Activated naive CD4-positive, alpha-beta T cell treated with anti-CD3 and anti-CD28 coated beads, Interleukin-2, amount 50 U/mL, for 16 hours (primary cell): ENCODE measurements at regions not wholly inside any gene's neighbourhood (a gene's known extent, or its start where the extent isn't known, plus 50 kb on each side); places are given as distances from the start of the nearest gene placed in this dataset.
"Not testable (repeated sequence)": the region's sequence is repeated elsewhere in the genome, so short reads cannot be mapped to it uniquely, and the experiment has no call there.

Source experiments
- DNase-seq: peaks from one replicate; pipeline ENCODE4 v3.0.0-alpha.2; 2020

GRCh38 chr3:70466096-70466495 is 153.7 kb upstream of the MDFIC2 start:
- no peak for DNase-seq

DNA sequence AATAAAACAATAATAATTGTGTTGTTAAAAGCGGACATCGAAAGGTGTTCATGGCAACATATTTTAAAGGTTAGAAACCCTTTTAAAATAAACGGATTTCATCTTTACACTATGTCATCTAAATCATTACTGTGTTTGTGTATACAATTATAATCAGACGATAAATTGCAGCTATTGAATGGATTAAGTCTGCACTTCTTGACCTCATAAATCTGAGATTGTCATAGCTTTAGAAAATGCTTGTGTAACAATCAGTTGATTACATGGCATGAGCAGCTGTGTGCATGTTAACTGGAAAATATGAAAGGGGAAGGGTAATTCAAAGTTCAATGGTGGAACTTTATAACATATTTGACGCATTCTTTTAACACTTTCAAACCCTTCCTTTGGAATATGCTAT is 152.4 kb upstream of the MDFIC2 start:
- DNase-seq: no peak

DNA sequence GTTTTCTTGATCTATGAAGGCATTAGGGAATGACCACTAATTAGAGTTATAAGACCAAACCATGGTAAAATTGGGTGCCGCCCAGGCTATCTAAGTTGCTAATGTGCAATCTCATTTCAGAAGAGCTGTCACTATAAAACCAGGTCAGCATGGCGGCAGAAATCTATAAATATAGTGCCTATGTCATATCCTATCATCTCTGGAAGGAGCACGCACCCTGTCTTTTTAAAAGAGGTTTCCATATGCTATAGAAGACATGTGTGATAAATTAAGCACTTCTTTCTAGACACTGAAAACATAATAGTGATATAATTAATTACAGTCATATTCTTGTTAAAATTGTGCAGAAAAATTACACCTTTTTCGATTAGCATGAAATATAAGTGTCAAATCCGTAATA is 152.0 kb upstream of the MDFIC2 start:
- DNase-seq: no peak

DNA sequence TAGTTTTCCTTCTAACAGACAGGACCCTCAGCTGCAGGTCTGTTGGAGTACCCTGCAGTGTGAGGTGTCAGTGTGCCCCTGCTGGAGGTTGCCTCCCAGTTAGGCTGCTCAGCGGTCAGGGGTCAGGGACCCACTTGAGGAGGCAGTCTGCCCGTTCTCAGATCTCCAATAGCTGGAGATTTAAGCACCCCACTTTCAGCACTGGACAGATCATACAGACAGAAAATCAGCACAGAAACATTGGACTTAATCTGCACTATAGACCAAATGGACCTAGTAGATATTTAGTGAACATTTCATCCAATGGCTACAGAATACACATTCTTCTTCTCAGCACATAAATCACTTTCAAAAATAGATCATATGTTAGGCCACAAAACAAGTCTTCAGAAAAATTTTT is 137.8 kb upstream of the MDFIC2 start:
- not testable (repeated sequence) for DNase-seq

- not testable (repeated sequence) for DNase-seq
These were observed 123.0 kb upstream of the MDFIC2 start for GRCh38 chr3:70435422-70435821.

DNA sequence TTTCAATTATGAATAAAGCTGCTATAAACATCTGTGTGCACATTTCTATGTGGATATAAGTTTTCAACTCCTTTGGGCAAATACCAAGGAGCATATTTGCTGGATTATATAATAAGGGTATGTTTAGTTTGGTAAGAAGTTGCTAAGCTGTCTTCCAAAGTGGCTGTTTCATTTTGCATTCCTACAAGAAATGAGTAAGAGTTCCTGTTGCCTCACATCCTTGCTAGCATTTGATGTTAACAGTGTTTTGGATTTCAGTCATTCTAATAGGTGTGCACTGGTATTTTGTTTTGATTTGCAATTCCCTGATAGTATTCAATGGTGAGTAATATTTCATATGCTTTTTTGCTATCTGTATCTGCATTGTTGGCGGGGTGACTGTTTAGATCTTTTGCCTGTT is 120.7 kb upstream of the MDFIC2 start:
- DNase-seq: no peak

DNA sequence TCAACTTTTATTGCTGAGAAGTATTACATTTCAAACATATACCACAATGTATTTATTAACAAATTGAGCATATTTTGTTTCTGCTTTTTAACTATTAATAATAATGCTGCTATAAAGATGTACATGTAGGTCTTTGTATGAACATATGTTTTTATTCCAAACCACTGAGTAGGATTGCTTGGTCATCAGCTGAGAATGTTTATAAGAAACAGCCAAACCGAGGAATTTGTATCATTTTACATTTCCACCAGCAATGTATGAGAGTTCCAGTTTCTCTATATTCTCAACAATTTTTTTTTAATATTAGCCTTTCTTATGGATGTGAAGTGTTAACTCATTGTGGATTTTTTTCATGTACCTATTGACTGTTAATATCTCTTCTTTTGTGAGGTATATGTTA is 119.5 kb upstream of the MDFIC2 start:
- DNase-seq: no peak

DNA sequence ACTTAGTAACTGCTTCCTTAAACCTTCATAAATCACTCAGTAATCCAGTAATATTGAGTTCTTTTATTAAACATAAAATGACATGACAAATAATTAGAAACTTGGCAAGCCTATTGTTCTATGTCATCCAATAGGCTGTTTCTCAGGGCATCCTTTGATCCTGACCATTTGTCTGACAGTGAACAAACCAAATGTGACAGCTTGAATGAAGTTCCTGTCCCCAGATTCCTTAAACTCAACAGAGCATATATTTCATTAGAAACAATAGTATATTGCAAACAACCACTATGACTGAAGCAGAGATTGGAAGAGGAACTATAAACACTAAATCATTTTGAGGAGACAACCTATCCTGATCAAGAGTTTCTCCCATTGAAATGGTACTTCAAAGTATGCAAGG is 113.6 kb upstream of the MDFIC2 start:
- DNase-seq: no peak

- no peak for DNase-seq
These were observed 109.1 kb upstream of the MDFIC2 start for GRCh38 chr3:70421506-70421905.

DNA sequence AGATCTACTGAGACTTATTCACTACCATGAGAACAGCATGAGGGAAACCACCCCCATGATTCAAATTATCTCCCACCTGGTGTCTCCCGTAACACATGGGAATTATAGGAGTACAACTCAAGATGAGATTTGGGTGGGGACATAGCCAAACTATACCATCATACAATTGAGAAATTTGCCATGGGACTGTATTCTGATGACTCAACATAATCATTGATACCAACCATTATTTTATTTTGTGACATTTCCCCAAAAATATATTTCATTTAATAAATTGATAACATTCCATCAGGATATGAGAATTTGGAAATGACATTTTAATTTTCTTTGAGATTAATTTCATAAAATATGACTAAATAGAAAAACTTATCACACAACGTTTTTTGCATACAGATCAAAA is 96.6 kb upstream of the MDFIC2 start:
- DNase-seq: no peak

DNA sequence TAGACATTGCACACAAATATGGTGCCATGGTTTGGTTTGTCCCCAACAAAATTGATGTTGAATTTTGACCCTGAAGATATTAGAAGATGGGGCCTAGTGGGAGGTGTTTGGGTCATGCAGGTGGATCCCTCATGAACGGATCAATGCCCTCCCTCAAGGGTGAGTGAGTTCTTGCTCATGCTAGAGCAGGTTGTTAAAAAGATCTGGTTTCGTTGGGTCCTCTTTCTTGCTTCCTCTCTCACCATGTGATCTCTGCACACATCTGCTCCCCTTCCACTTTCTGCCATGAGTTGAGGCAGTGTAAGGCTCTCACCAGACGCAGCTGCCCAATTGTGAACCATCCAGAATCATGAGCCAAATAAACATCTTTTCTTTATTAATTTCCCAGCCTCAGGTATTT is 87.8 kb upstream of the MDFIC2 start:
- DNase-seq: no peak

DNA sequence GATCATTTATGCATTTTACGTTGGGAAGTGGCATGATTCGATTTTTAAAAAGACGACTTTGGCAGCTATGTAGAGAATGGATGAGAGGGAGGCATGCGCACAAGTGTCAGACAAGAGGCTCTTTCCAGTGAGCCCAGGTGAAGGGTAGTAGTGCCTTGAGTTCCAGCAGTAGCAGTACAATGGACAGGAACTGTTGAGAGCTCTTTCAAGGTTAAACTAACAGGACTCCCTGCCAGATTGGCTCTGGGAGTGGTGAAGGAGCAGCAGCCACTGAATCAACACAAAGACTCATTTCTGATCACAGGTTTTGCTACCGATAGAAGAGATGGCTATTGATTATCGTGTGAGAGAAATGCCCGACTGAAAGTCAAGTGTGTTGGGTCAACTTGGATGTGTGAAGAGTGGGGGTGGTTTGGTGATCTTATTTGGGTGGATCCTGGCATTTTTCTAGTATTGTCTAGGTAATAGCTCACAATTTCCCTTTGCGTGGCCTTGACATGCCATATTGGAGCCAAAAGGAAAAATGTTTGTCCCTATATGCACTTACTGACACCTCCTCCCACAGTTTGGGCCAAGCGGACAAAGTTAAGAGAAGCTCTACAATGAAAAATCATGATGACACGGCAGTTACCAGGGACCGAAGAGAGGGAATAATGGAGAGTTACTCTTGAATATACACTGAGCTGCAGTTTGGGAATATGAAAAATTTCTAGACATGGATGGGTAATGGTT is 81.6 kb upstream of the MDFIC2 start:
- no peak for DNase-seq

DNA sequence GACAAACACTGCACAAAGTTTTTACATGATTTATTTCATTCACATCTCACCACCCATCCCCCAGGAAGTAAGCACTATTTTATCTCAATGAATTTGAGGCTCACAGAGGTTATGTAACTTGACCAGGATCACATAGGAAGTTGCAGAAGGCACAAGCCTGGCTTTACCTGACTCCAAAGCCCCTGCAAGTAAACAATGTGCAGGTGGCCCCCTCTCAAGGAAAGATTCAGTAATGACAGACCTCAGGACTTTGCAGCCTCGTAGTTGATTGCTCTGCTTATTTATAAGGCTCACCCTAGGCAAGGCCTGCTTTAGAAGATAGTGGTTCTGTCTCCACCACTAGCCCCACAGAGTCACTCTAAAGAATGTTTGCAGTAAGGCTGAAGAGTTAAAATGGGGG is 79.8 kb upstream of the MDFIC2 start:
- DNase-seq: no peak

- DNase-seq: no peak
These were observed 75.5 kb upstream of the MDFIC2 start for GRCh38 chr3:70387889-70388288.

- DNase-seq: no peak
These were observed 74.4 kb upstream of the MDFIC2 start for GRCh38 chr3:70386846-70387245.

- DNase-seq: no peak
These were observed 73.6 kb upstream of the MDFIC2 start for GRCh38 chr3:70386043-70386442.

GRCh38 chr3:70383360-70383831 is 71.0 kb upstream of the MDFIC2 start:
- DNase-seq: no peak

GRCh38 chr3:70374179-70374578 is 61.7 kb upstream of the MDFIC2 start:
- DNase-seq: no peak
